ENCODE measurements at regions not wholly inside any gene's neighbourhood (a gene's known extent, or its start where the extent isn't known, plus 50 kb on each side); places are given as distances from the start of the nearest gene placed in this dataset.
"Not testable (repeated sequence)": the region's sequence is repeated elsewhere in the genome, so short reads cannot be mapped to it uniquely, and the experiment has no call there.

- Histone ChIP-seq H3K4me1 (ENCODE audit: control insufficient read depth in 3 of 3, insufficient read depth in 3 of 3, low read length in 3 of 3) (no peaks in the 10 kb centered on the region), H3K4me3 (ENCODE audit: low read length in 3 of 3) (no peak overlapping the region), H3K27ac (ENCODE audit: low read depth, low read length) (no peak overlapping the region), H3K36me3 (ENCODE audit: control insufficient read depth in 3 of 3, insufficient read depth in 3 of 3, low read length in 3 of 3) (no peaks in the 10 kb centered on the region), H3K9me3 (ENCODE audit: control insufficient read depth in 3 of 3, low read length in 3 of 3) (no peaks in the 10 kb centered on the region), H3K9ac (ENCODE audit: low read depth in 1 of 3, low read length in 3 of 3) (no peak overlapping the region), H3K27me3 (ENCODE audit: control insufficient read depth in 3 of 3, insufficient read depth in 3 of 3, low read length in 3 of 3) (no peaks in the 10 kb centered on the region)
These were observed 862.9 kb upstream of the ACVR2A start for GRCh38 chr2:146981921-146982320.

- Histone ChIP-seq H3K27ac (ENCODE audit: low read depth, low read length) (no peak overlapping the region), H3K27me3 (ENCODE audit: control insufficient read depth in 3 of 3, insufficient read depth in 3 of 3, low read length in 3 of 3) (no peaks in the 10 kb centered on the region), H3K4me3 (ENCODE audit: low read length in 3 of 3) (no peak overlapping the region), H3K9me3 (ENCODE audit: control insufficient read depth in 3 of 3, low read length in 3 of 3) (no peaks in the 10 kb centered on the region), H3K9ac (ENCODE audit: low read depth in 1 of 3, low read length in 3 of 3) (no peak overlapping the region), H3K4me1 (ENCODE audit: control insufficient read depth in 3 of 3, insufficient read depth in 3 of 3, low read length in 3 of 3) (no peaks in the 10 kb centered on the region), H3K36me3 (ENCODE audit: control insufficient read depth in 3 of 3, insufficient read depth in 3 of 3, low read length in 3 of 3) (no peaks in the 10 kb centered on the region)
These were observed 865.1 kb upstream of the ACVR2A start for GRCh38 chr2:146979746-146980145.

GRCh38 chr2:146978577-146979555, 866.0 kb upstream of the ACVR2A start:
- no peaks in the 10 kb centered on the region for H3K4me1 ChIP-seq (ENCODE audit: control insufficient read depth in 3 of 3, insufficient read depth in 3 of 3, low read length in 3 of 3)
- H3K36me3 ChIP-seq (ENCODE audit: control insufficient read depth in 3 of 3, insufficient read depth in 3 of 3, low read length in 3 of 3) = no peaks in the 10 kb centered on the region
- H3K4me3 ChIP-seq (ENCODE audit: low read length in 3 of 3) = no peak overlapping the region
- H3K27me3 ChIP-seq (ENCODE audit: control insufficient read depth in 3 of 3, insufficient read depth in 3 of 3, low read length in 3 of 3) = no peaks in the 10 kb centered on the region
- H3K9ac ChIP-seq (ENCODE audit: low read depth in 1 of 3, low read length in 3 of 3) = no peak overlapping the region
- no peaks in the 10 kb centered on the region for H3K9me3 ChIP-seq (ENCODE audit: control insufficient read depth in 3 of 3, low read length in 3 of 3)
- no peak overlapping the region for H3K27ac ChIP-seq (ENCODE audit: low read depth, low read length)

- H3K36me3 ChIP-seq (ENCODE audit: control insufficient read depth in 3 of 3, insufficient read depth in 3 of 3, low read length in 3 of 3); H3K4me3 ChIP-seq (ENCODE audit: low read length in 3 of 3); H3K27ac ChIP-seq (ENCODE audit: low read depth, low read length); H3K9me3 ChIP-seq (ENCODE audit: control insufficient read depth in 3 of 3, low read length in 3 of 3); H3K4me1 ChIP-seq (ENCODE audit: control insufficient read depth in 3 of 3, insufficient read depth in 3 of 3, low read length in 3 of 3); H3K9ac ChIP-seq (ENCODE audit: low read depth in 1 of 3, low read length in 3 of 3); H3K27me3 ChIP-seq (ENCODE audit: control insufficient read depth in 3 of 3, insufficient read depth in 3 of 3, low read length in 3 of 3): not testable (repeated sequence)
These were observed 873.8 kb upstream of the ACVR2A start for GRCh38 chr2:146970981-146971380.

- H3K9ac ChIP-seq (ENCODE audit: low read depth in 1 of 3, low read length in 3 of 3); H3K4me1 ChIP-seq (ENCODE audit: control insufficient read depth in 3 of 3, insufficient read depth in 3 of 3, low read length in 3 of 3); H3K27ac ChIP-seq (ENCODE audit: low read depth, low read length); H3K9me3 ChIP-seq (ENCODE audit: control insufficient read depth in 3 of 3, low read length in 3 of 3); H3K27me3 ChIP-seq (ENCODE audit: control insufficient read depth in 3 of 3, insufficient read depth in 3 of 3, low read length in 3 of 3); H3K4me3 ChIP-seq (ENCODE audit: low read length in 3 of 3); H3K36me3 ChIP-seq (ENCODE audit: control insufficient read depth in 3 of 3, insufficient read depth in 3 of 3, low read length in 3 of 3): not testable (repeated sequence)
These were observed 875.1 kb upstream of the ACVR2A start for GRCh38 chr2:146969703-146970102.

- Histone ChIP-seq H3K9me3 (ENCODE audit: control insufficient read depth in 3 of 3, low read length in 3 of 3) (no peaks in the 10 kb centered on the region), H3K4me3 (ENCODE audit: low read length in 3 of 3) (no peak overlapping the region), H3K27ac (ENCODE audit: low read depth, low read length) (no peak overlapping the region), H3K9ac (ENCODE audit: low read depth in 1 of 3, low read length in 3 of 3) (no peak overlapping the region), H3K4me1 (ENCODE audit: control insufficient read depth in 3 of 3, insufficient read depth in 3 of 3, low read length in 3 of 3) (no peaks in the 10 kb centered on the region), H3K36me3 (ENCODE audit: control insufficient read depth in 3 of 3, insufficient read depth in 3 of 3, low read length in 3 of 3) (no peaks in the 10 kb centered on the region), H3K27me3 (ENCODE audit: control insufficient read depth in 3 of 3, insufficient read depth in 3 of 3, low read length in 3 of 3) (no peaks in the 10 kb centered on the region)
These were observed 880.3 kb upstream of the ACVR2A start for GRCh38 chr2:146964494-146964893.

- Histone ChIP-seq H3K36me3 (ENCODE audit: control insufficient read depth in 3 of 3, insufficient read depth in 3 of 3, low read length in 3 of 3) (no peaks in the 10 kb centered on the region), H3K9ac (ENCODE audit: low read depth in 1 of 3, low read length in 3 of 3) (no peak overlapping the region), H3K4me3 (ENCODE audit: low read length in 3 of 3) (no peak overlapping the region), H3K27ac (ENCODE audit: low read depth, low read length) (no peak overlapping the region), H3K9me3 (ENCODE audit: control insufficient read depth in 3 of 3, low read length in 3 of 3) (no peaks in the 10 kb centered on the region), H3K4me1 (ENCODE audit: control insufficient read depth in 3 of 3, insufficient read depth in 3 of 3, low read length in 3 of 3) (no peaks in the 10 kb centered on the region), H3K27me3 (ENCODE audit: control insufficient read depth in 3 of 3, insufficient read depth in 3 of 3, low read length in 3 of 3) (no peaks in the 10 kb centered on the region)
These were observed 890.3 kb upstream of the ACVR2A start for GRCh38 chr2:146954544-146954943.

GRCh38 chr2:146952696-146953095, 892.1 kb upstream of the ACVR2A start:
- H3K36me3 ChIP-seq (ENCODE audit: control insufficient read depth in 3 of 3, insufficient read depth in 3 of 3, low read length in 3 of 3) = no peaks in the 10 kb centered on the region
- no peak overlapping the region for H3K4me3 ChIP-seq (ENCODE audit: low read length in 3 of 3)
- H3K9me3 ChIP-seq (ENCODE audit: control insufficient read depth in 3 of 3, low read length in 3 of 3) = no peaks in the 10 kb centered on the region
- no peaks in the 10 kb centered on the region for H3K27me3 ChIP-seq (ENCODE audit: control insufficient read depth in 3 of 3, insufficient read depth in 3 of 3, low read length in 3 of 3)
- no peak overlapping the region for H3K9ac ChIP-seq (ENCODE audit: low read depth in 1 of 3, low read length in 3 of 3)
- H3K27ac ChIP-seq (ENCODE audit: low read depth, low read length) = no peak overlapping the region
- H3K4me1 ChIP-seq (ENCODE audit: control insufficient read depth in 3 of 3, insufficient read depth in 3 of 3, low read length in 3 of 3) = no peaks in the 10 kb centered on the region

- Histone ChIP-seq H3K9me3 (ENCODE audit: control insufficient read depth in 3 of 3, low read length in 3 of 3) (no peaks in the 10 kb centered on the region), H3K27me3 (ENCODE audit: control insufficient read depth in 3 of 3, insufficient read depth in 3 of 3, low read length in 3 of 3) (no peaks in the 10 kb centered on the region), H3K36me3 (ENCODE audit: control insufficient read depth in 3 of 3, insufficient read depth in 3 of 3, low read length in 3 of 3) (no peaks in the 10 kb centered on the region), H3K9ac (ENCODE audit: low read depth in 1 of 3, low read length in 3 of 3) (no peak overlapping the region), H3K4me3 (ENCODE audit: low read length in 3 of 3) (no peak overlapping the region), H3K4me1 (ENCODE audit: control insufficient read depth in 3 of 3, insufficient read depth in 3 of 3, low read length in 3 of 3) (no peaks in the 10 kb centered on the region), H3K27ac (ENCODE audit: low read depth, low read length) (no peak overlapping the region)
These were observed 893.9 kb upstream of the ACVR2A start for GRCh38 chr2:146950911-146951310.

- Histone ChIP-seq H3K27ac (ENCODE audit: low read depth, low read length) (no peak overlapping the region), H3K27me3 (ENCODE audit: control insufficient read depth in 3 of 3, insufficient read depth in 3 of 3, low read length in 3 of 3) (no peaks in the 10 kb centered on the region), H3K9ac (ENCODE audit: low read depth in 1 of 3, low read length in 3 of 3) (no peak overlapping the region), H3K4me1 (ENCODE audit: control insufficient read depth in 3 of 3, insufficient read depth in 3 of 3, low read length in 3 of 3) (no peaks in the 10 kb centered on the region), H3K9me3 (ENCODE audit: control insufficient read depth in 3 of 3, low read length in 3 of 3) (no peaks in the 10 kb centered on the region), H3K4me3 (ENCODE audit: low read length in 3 of 3) (no peak overlapping the region), H3K36me3 (ENCODE audit: control insufficient read depth in 3 of 3, insufficient read depth in 3 of 3, low read length in 3 of 3) (no peaks in the 10 kb centered on the region)
These were observed 894.5 kb upstream of the ACVR2A start for GRCh38 chr2:146950361-146950760.

All from skeletal muscle tissue (tissue), 3 donors.